ENCODE measurements at regions not wholly inside any gene's neighbourhood (a gene's known extent, or its start where the extent isn't known, plus 50 kb on each side); places are given as distances from the start of the nearest gene placed in this dataset.

- POLR2A ChIA-PET, result no interaction called here
- Mint-ChIP-seq H3K4me3 (no peak overlapping the region), H3K27me3 (no peaks in the 10 kb centered on the region), H3K4me1 (ENCODE audit: low read depth) (no peaks in the 10 kb centered on the region), H3K9me3 (peaks cover 2% of the 10 kb centered on the region), H3K27ac (no peak overlapping the region), H3K36me3 (ENCODE audit: low read depth) (no peaks in the 10 kb centered on the region)
- TF ChIP-seq CTCF (IDR thresholded peaks at IDR 0.05), result no peak
- DNase-seq, result no peak
- intact Hi-C loops (cut with micrococcal nuclease), result no loop called here
- CTCF ChIA-PET, result no interaction called here
- ATAC-seq, result no peak
Measured at GRCh38 chr21:19321688-19322087, 918.1 kb upstream of the TMPRSS15 start.

GRCh38 chr21:19322360-19322759, 918.8 kb upstream of the TMPRSS15 start:
- CTCF ChIA-PET, result no interaction called here
- no peak overlapping the region for H3K4me3 Mint-ChIP-seq
- intact Hi-C loops (cut with micrococcal nuclease), result no loop called here
- no peak for ATAC-seq
- no peak for TF ChIP-seq CTCF (IDR thresholded peaks at IDR 0.05)
- POLR2A ChIA-PET, result no interaction called here
- no peaks in the 10 kb centered on the region for H3K27me3 Mint-ChIP-seq
- H3K9me3 Mint-ChIP-seq, result peaks cover 2% of the 10 kb centered on the region
- no peak overlapping the region for H3K27ac Mint-ChIP-seq
- no peak for DNase-seq
- no peaks in the 10 kb centered on the region for H3K36me3 Mint-ChIP-seq (ENCODE audit: low read depth)
- H3K4me1 Mint-ChIP-seq (ENCODE audit: low read depth), result no peaks in the 10 kb centered on the region

- Mint-ChIP-seq H3K27ac (no peak overlapping the region), H3K4me1 (ENCODE audit: low read depth) (no peaks in the 10 kb centered on the region), H3K9me3 (peaks cover 7% of the 10 kb centered on the region), H3K27me3 (no peaks in the 10 kb centered on the region), H3K4me3 (no peak overlapping the region), H3K36me3 (ENCODE audit: low read depth) (no peaks in the 10 kb centered on the region)
- TF ChIP-seq CTCF (IDR thresholded peaks at IDR 0.05), result no peak
- ChIA-PET POLR2A (no interaction called here), CTCF (no interaction called here)
- intact Hi-C loops (cut with micrococcal nuclease), result no loop called here
- DNase-seq, result no peak
- no peak for ATAC-seq
Measured at GRCh38 chr21:19326531-19327319, 923.1 kb upstream of the TMPRSS15 start.

GRCh38 chr21:19328954-19329353, 925.4 kb upstream of the TMPRSS15 start:
- no peak for ATAC-seq
- ChIA-PET CTCF (no interaction called here), POLR2A (no interaction called here)
- Mint-ChIP-seq H3K36me3 (ENCODE audit: low read depth) (no peaks in the 10 kb centered on the region), H3K4me1 (ENCODE audit: low read depth) (no peaks in the 10 kb centered on the region), H3K9me3 (peaks cover 7% of the 10 kb centered on the region), H3K27me3 (no peaks in the 10 kb centered on the region), H3K27ac (no peak overlapping the region), H3K4me3 (no peak overlapping the region)
- TF ChIP-seq CTCF (IDR thresholded peaks at IDR 0.05), result no peak
- no peak for DNase-seq
- intact Hi-C loops (cut with micrococcal nuclease), result no loop called here

- ChIA-PET POLR2A (no interaction called here), CTCF (no interaction called here)
- no peak for TF ChIP-seq CTCF (IDR thresholded peaks at IDR 0.05)
- no peaks in the 10 kb centered on the region for H3K36me3 Mint-ChIP-seq (ENCODE audit: low read depth)
- no peaks in the 10 kb centered on the region for H3K4me1 Mint-ChIP-seq (ENCODE audit: low read depth)
- no peaks in the 10 kb centered on the region for H3K27me3 Mint-ChIP-seq
- ATAC-seq (no peak), DNase-seq (no peak)
- H3K4me3 Mint-ChIP-seq, result no peak overlapping the region
- H3K27ac Mint-ChIP-seq, result no peak overlapping the region
- intact Hi-C loops (cut with micrococcal nuclease), result no loop called here
- H3K9me3 Mint-ChIP-seq, result peaks cover 2% of the 10 kb centered on the region
Measured at GRCh38 chr21:19340303-19340702, 936.7 kb upstream of the TMPRSS15 start.
